Sciatic nerve (tissue), 2 donors: ENCODE measurements at regions not wholly inside any gene's neighbourhood (a gene's known extent, or its start where the extent isn't known, plus 50 kb on each side); places are given as distances from the start of the nearest gene placed in this dataset.
"Not testable (repeated sequence)": the region's sequence is repeated elsewhere in the genome, so short reads cannot be mapped to it uniquely, and the experiment has no call there.

Experiments used
- ATAC-seq: fragments of 200-7000 bp; cut with Tn5 transposase; one replicate; pipeline ENCODE4 v1.9.1; 2020; ENCODE audit warnings: mild to moderate bottlenecking, moderate library complexity
- DNase-seq: peaks from one replicate; pipeline ENCODE4 v3.0.0-alpha.2; 2020; ENCODE audit warnings: low spot score
- intact Hi-C: fragments of 100-400 bp; cut with DNase I; formaldehyde crosslinking; loops from one replicate; pipeline ENCODE4 v1.14.2; 2022
- donor health status: DM: no; HTN: no; CAD: no.
- donor health status: DM: no; HTN: no; CAD: no.

- no peak for ATAC-seq
- intact Hi-C loops = no loop called here
- no peak for DNase-seq
Measured at GRCh38 chr10:34912771-34913170, 97.7 kb upstream of the PARD3 start.

- ATAC-seq (no peak), DNase-seq (no peak)
- intact Hi-C loops = no loop called here
Measured at GRCh38 chr10:34911661-34912205, 96.6 kb upstream of the PARD3 start.

GRCh38 chr10:34908481-34908880, 93.4 kb upstream of the PARD3 start:
- intact Hi-C loops = no loop called here
- no peak for DNase-seq
- peak; percentile 64 for ATAC-seq

DNA sequence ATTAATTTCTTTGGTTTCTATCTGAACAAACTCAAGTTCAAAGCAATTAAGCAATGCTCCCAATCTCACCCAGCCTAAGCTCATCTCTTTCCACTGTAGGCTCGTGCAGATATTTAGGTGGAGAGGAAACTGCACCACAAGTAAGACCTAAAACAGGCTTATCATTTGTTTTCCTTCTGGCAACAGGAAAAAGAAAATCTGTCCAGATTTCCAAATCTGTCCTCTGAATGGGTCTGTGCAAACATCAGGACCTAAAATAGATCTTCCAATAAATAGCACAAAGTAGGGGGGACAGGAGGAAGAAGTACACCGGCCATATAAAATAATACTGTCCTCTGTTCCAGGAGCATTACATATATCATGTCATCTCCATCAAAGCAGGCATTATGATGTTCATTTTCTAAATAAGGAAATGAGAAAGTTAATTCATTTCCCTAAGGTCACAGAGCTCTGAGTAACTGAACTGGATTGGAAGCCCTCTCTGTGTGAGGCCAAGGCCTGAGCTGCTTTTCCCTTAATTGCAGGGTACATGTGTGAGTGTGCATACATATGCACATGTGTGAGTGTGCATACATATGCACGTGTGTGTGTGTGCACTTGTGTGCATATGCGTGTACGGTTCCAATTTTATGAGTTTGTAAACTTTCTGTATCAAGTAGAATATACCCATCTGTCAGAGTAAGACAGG, 92.8 kb upstream of the PARD3 start:
- peak; percentile 9 for ATAC-seq
- DNase-seq = no peak
- intact Hi-C loops = no loop called here

DNA sequence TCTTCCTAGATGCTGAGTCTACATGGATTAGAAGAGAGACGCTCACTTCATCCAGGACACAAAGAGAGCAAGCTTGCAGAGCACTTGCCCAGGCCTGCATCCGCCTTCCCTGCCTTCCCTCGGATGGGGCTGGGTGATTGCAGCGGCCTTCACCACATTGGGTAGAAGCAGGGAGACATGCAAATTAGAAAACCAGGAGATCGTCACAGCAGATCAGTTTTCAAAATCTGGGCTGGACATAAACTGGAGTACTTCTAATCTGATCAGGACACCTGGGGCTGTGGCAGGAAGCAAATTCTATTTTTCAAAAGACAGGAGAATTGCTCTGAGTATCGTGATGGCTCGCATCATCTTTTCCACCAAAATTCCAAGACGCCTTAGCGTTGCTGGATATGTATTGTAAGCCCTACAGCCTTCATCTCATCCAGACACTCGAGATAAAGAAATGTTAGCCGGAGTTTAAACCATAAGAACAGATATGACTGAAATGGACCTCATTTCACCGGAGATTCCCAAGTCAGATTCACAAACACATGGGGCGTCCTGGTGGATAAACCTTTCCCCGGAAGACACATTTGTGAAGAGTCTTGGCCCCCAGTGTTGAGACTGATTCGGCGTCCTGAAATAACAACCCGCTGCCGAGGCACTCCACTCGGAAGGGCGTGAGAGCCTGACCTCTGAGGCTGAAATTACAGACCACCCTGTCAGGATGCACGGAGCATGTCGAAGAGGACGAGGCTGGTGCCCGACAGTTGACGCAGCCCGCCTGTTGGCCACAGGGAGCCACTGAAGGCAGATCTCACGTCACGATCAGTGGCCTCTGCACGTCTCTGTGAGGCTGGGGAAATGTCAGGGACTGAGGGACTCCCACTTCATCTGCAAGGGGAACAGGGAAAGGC, 91.2 kb upstream of the PARD3 start:
- DNase-seq (peak; percentile 69), ATAC-seq (peak; percentile 95)
- intact Hi-C loops = no loop called here

GRCh38 chr10:34905200-34905927, 90.3 kb upstream of the PARD3 start:
- intact Hi-C loops = no loop called here
- no peak for ATAC-seq
- no peak for DNase-seq

DNA sequence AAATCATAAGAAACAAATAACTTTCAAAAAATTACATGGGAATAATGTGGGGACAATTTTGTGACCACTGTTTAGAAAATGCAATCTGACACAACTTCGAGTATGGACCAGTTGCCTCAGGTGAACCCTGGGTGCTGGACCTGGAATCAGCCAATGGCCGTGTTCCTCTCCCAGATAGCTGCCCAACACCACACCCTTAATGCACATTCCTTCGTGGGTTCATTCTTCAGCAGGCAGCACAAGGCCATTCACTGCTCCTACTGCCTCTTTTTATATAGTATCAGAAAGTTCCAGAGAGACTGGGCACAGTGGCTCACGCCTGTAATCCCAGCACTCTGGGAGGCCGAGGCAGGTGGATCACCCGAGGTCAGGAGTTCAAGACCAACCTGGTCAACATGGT, 89.1 kb upstream of the PARD3 start:
- DNase-seq (no peak), ATAC-seq (no peak)
- intact Hi-C loops = no loop called here

GRCh38 chr10:34899161-34899560, 84.1 kb upstream of the PARD3 start:
- intact Hi-C loops = no loop called here
- no peak for DNase-seq
- ATAC-seq = no peak

DNA sequence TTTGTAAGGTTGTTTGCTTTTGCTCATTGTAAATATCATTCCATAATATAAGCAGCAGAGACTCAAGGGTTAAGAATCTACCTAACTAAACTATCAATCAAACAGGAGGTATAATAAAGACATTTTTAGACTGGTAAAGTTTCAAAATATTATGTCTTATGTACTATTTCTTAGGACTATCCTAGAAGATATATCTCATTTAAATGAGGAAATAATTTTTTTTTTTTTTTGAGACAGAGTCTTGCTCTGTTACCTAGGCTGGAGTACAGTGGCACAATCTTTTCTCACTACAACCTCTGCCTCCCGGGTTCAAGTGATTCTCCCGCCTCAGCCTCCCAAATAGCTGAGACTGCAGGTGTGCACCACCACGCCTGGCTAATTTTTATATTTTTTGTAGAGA, 80.9 kb upstream of the PARD3 start:
- DNase-seq (no peak), ATAC-seq (no peak)
- intact Hi-C loops = no loop called here

DNA sequence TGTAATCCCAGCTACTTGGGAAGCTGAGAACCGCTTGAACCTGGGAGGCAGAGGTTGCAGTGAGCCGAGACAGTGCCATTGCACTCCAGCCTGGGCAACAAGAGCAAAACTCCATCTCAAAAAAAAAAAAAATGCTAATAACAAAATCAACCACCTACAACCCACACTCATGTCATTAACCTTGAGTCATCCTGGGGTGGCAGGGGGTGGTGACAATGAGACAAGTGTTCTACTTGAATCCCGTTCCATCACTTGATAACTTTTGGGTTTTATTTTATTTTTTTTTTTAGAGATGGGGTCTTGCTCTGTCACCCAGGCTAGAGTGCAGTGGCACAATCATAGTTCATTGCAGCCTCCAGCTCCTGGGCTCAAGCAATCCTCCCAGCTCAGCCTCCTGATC, 80.0 kb upstream of the PARD3 start:
- DNase-seq, ATAC-seq, intact Hi-C loops: not testable (repeated sequence)

DNA sequence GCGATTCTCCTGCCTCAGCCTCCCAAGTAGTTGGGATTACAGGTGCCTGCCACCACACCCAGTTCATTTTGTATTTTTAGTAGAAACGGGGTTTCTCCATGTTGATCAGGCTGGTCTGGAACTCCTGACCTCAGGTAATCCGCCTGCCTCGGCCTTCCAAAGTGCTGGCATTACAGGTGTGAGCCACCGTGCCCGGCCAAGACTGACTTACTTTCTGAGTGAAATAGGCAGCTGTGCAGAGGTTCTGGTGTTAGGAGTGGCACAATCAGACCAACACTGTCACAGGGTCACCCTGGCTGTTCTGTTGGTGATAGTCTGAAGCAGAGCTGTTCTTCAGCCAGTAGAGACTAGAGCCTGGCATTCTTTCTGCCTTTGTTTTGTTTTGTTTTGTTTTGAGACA, 77.4 kb upstream of the PARD3 start:
- not testable (repeated sequence) for ATAC-seq, DNase-seq

GRCh38 chr10:34890939-34891338, 75.8 kb upstream of the PARD3 start:
- intact Hi-C loops = no loop called here
- DNase-seq (no peak), ATAC-seq (no peak)

More for the DNA sequence above, 77.4 kb upstream of the PARD3 start:
- intact Hi-C loops = not testable (repeated sequence)

DNA sequence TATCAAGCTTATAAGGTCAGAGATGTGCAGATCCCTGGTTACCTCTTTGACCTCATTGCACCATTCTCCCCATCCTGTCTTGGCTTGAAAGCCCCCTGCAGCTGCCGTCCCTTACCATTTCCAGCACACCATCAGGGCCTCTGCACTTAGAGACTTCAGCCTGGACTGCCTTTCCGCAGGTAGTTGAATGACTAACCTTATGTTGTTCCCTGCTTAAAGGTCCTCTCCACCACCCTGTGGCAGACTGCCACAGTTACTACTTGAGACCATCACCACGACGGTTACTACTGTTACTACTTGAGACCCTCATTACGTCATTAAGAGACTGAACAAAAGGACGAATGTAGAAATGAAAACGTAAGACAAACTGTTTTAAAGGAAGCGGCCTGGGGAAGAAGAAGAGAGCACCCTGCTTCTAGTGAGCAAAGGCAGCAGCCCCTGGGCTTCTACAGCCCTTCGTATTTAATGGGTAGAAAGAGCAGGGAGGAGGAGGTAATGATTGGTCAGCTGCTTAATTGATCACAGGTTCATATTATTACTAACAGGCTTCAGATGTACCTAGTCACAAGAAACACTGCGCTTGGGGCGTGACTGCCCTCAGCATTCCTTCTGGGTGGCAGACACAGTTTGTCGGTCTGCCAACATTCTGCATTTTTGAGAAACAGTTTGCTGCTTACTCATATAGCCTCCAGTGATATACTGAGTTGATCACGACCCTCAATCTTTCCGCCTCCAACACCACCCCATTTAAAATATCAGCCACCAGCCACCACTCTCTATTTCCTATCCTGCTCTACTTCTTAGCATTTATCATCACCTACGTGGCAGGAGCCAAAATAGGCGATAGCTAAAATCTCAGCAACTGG, 74.1 kb upstream of the PARD3 start:
- intact Hi-C loops = no loop called here
- ATAC-seq = no peak
- no peak for DNase-seq

DNA sequence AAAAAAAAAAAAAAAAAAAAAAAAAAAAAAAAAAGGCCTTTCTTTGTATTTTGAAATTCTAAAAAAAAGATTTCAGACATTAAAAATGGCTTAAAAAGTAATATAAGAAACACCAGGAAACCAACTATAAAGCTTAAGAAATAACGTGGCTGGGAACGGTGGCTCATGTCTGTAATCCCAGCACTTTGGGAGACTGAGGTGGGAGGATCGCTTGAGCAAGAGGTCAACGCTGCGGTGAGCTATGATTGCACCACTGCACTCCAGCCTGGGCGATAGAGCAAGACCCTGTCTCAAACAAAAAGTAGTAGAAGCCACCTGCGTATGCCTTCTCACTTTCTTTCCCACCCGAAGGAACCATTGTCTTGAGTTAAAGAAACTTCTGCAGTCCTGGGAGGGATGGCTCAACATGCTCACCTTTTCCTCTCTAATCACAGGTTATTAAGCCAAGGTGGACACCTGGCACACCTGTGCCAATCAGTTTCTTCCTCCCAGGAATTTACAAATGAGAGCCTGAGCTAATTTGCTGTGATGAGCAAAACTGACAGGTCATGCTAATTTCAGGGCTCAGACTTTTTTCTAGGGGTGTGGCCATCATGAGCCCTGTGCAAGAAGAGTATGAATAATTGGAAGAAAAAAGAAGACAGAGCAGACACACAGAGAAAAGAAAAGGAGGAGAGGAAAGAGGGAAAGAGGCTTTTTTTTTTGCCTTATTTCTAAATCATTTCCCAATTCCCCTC, 72.0 kb upstream of the PARD3 start:
- intact Hi-C loops = no loop called here
- ATAC-seq = no peak
- DNase-seq = no peak

GRCh38 chr10:34885898-34886297, 70.8 kb upstream of the PARD3 start:
- intact Hi-C loops = no loop called here
- DNase-seq = no peak
- ATAC-seq = no peak

DNA sequence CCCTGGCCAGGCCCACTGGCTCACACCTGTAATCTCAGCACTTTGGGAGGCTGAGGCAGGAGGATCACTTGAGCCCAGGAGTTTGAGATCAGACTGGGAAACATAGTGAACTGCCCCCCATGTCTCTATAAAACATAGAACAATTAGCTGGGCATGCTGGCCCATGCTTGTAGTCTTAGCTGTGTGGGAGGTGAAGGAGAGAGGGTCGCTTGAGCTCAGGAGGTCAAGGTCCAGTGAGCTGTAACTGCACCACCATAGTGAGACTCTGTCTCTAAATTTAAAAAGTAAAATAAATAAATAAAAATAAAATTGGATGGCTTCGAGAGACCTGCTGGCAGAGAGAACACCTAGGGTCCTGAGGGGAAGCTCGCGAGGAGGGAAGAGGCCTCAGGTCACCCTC, 69.9 kb upstream of the PARD3 start:
- no peak for DNase-seq
- intact Hi-C loops = no loop called here

GRCh38 chr10:34884272-34884952, 69.3 kb upstream of the PARD3 start:
- ATAC-seq (no peak), DNase-seq (no peak)
- intact Hi-C loops = no loop called here

More for the DNA sequence above, 69.9 kb upstream of the PARD3 start:
- ATAC-seq = no peak
